Progenitor cell of endocrine pancreas (in vitro differentiated cells): ENCODE measurements at regions not wholly inside any gene's neighbourhood (a gene's known extent, or its start where the extent isn't known, plus 50 kb on each side); places are given as distances from the start of the nearest gene placed in this dataset.

ENCODE experiments used
- DNase-seq: peaks from one replicate; pipeline ENCODE4 v3.0.0; 2021; ENCODE audit warnings: low spot score; ENCODE audit not compliant: unreplicated experiment
- H3K27ac Mint-ChIP-seq: 2 replicates; pipeline ENCODE4 v1.8.0; 2021; ENCODE audit warnings: mild to moderate bottlenecking, moderate library complexity, mixed read lengths
- H3K27me3 Mint-ChIP-seq: 2 replicates; pipeline ENCODE4 v1.8.0; 2021; ENCODE audit warnings: mixed read lengths
- H3K36me3 Mint-ChIP-seq: 2 replicates; pipeline ENCODE4 v1.8.0; 2022; ENCODE audit warnings: mixed read lengths; ENCODE audit not compliant: insufficient read depth
- H3K4me1 Mint-ChIP-seq: 2 replicates; pipeline ENCODE4 v1.8.0; 2021; ENCODE audit warnings: low read depth, mixed read lengths
- H3K4me3 Mint-ChIP-seq: 2 replicates; pipeline ENCODE4 v1.8.0; 2021; ENCODE audit warnings: low read depth, mild to moderate bottlenecking, moderate library complexity, mixed read lengths
- H3K9me3 Mint-ChIP-seq: 2 replicates; pipeline ENCODE4 v1.8.0; 2021; ENCODE audit warnings: low read depth, mixed read lengths
- TF ChIP-seq, protein P1 (sequence below): fragments of 200-600 bp; sonication (generic); IDR thresholded peaks from one replicate; pipeline ENCODE4 v1.5.0; 2021; ENCODE audit warnings: antibody characterized with exemption, mild to moderate bottlenecking; ENCODE audit not compliant: unreplicated experiment

DNA sequence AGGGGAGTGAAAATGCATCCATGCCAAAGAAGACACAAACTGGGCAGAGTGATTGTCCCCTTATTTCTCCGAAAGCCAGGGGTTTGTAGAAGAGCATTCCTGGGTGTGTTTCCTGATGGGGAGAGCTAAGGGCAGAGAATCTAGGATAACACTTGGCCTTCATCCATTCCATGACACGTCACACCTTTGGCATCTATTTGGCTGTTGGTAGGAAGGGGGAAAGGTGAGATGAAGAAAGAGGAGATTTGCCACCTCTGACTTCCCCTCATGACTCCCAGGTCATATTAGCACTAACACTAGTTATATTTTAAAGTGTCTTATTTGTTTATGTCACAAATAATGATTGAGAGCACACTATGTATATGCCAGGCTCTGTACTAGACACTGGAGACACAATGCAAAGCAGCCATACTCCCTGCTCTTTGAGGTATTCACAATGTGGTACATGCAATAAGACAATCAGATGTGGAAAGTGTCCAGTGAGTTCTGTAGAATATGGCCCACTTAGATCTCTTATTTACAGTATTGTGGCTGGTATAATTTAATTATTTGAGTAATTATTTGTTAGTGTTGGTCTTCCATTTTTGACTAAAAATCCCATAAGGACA, 54.5 kb upstream of the GADD45A start:
- H3K27ac Mint-ChIP-seq = no peak overlapping the region
- H3K9me3 Mint-ChIP-seq = peaks cover 4% of the 10 kb centered on the region
- no peaks in the 10 kb centered on the region for H3K36me3 Mint-ChIP-seq
- H3K4me3 Mint-ChIP-seq = no peak overlapping the region
- DNase-seq = no peak
- TF ChIP-seq, protein P1, sequence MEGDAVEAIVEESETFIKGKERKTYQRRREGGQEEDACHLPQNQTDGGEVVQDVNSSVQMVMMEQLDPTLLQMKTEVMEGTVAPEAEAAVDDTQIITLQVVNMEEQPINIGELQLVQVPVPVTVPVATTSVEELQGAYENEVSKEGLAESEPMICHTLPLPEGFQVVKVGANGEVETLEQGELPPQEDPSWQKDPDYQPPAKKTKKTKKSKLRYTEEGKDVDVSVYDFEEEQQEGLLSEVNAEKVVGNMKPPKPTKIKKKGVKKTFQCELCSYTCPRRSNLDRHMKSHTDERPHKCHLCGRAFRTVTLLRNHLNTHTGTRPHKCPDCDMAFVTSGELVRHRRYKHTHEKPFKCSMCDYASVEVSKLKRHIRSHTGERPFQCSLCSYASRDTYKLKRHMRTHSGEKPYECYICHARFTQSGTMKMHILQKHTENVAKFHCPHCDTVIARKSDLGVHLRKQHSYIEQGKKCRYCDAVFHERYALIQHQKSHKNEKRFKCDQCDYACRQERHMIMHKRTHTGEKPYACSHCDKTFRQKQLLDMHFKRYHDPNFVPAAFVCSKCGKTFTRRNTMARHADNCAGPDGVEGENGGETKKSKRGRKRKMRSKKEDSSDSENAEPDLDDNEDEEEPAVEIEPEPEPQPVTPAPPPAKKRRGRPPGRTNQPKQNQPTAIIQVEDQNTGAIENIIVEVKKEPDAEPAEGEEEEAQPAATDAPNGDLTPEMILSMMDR = no peak
- H3K27me3 Mint-ChIP-seq = peaks cover 4% of the 10 kb centered on the region
- peaks cover 32% of the 10 kb centered on the region for H3K4me1 Mint-ChIP-seq

DNA sequence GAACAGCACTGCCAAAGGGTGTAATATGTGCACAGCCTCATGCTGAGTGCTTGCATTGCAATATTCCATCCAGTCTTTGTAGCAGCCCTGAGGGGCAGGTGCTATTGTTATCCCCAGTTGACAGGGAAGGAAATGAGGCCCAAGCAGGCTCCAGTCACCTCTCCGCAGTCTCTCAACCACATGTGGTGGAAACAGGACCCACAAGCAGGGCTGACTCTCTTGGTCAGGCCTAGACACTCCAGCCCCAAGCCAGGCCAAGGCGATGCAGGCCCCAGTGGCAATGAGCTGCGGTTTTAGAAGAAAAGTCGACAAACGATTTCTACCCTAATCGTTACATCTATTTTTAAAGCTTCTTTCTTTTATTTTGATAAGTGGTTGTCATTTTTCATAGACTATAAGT, 52.6 kb upstream of the GADD45A start:
- no peak for DNase-seq
- Mint-ChIP-seq H3K27me3 (no peaks in the 10 kb centered on the region), H3K4me3 (no peak overlapping the region), H3K4me1 (peaks cover 39% of the 10 kb centered on the region), H3K27ac (no peak overlapping the region), H3K9me3 (no peaks in the 10 kb centered on the region), H3K36me3 (no peaks in the 10 kb centered on the region)
- TF ChIP-seq, protein P1 = no peak

DNA sequence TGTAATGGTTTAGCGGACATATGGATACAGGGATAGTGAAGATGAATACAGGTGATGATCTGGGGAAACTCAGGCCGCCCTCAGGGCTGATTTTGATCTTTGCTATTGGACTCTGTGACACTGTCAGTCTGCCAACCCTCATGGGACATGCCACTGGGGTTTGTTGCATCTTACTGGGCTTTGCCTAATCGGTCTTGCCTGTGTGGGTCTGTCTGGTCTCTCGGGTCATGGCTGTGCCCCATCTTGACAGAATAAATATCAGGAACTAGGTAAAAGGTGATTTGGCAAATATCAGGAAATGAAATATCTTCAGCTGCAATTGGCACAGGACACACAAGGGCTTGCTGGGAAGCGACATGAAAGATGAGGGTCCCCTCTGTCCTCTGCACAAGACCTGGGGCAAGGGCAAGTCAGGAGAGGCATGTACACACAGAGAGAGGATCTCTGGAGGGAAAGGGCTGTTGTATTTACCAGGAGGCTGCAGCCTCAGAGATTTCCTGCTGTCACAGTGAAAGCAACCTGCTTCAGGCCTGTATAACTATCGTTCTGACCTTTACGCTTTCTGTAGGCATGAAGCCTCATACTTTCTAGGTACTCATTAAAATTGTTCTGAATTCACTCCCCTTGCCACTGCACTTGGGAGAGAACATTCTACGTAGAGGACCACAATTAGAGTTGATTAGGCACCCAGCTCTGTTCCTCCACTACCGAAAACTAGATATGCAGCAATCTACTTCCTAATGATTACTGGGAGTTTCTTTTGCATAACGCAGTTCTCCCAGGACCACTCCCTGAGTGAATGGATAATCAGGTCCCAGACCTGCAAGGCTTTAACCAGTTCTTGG, 52.0 kb upstream of the GADD45A start:
- peaks cover 39% of the 10 kb centered on the region for H3K4me1 Mint-ChIP-seq
- no peak overlapping the region for H3K4me3 Mint-ChIP-seq
- no peaks in the 10 kb centered on the region for H3K9me3 Mint-ChIP-seq
- TF ChIP-seq, protein P1 = no peak
- peak overlapping the region; percentile 29 for H3K27ac Mint-ChIP-seq
- no peak for DNase-seq
- no peaks in the 10 kb centered on the region for H3K36me3 Mint-ChIP-seq
- H3K27me3 Mint-ChIP-seq = no peaks in the 10 kb centered on the region

DNA sequence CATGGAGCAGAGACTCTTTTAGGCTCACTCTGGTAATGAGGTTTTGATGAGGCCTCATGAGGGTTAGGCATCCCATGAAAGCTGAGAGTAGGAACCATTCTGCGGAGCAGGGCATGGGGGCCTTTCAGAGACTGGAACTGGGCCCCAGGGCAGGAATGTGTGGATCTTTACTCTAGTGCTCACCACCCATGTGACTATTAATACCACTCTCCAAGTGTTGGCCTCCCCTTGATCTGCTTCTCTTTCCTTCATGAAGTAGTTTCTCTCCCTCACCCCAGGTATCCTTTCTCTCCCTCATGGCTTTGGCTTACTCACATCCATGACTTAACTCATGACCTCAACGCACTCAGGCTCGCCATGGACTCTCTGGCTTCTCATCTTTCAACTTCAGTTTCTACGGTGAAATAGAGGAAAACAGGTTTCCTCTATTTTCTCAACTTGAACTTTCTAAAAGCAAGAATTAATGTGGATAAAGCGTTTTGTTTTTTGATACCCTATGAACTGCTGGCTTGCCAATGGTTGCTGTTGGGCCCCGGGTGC, 50.5 kb upstream of the GADD45A start:
- TF ChIP-seq, protein P1 = no peak
- Mint-ChIP-seq H3K4me1 (peaks cover 39% of the 10 kb centered on the region), H3K36me3 (no peaks in the 10 kb centered on the region), H3K4me3 (no peak overlapping the region), H3K27ac (no peak overlapping the region), H3K27me3 (no peaks in the 10 kb centered on the region), H3K9me3 (no peaks in the 10 kb centered on the region)
- DNase-seq = no peak

DNA sequence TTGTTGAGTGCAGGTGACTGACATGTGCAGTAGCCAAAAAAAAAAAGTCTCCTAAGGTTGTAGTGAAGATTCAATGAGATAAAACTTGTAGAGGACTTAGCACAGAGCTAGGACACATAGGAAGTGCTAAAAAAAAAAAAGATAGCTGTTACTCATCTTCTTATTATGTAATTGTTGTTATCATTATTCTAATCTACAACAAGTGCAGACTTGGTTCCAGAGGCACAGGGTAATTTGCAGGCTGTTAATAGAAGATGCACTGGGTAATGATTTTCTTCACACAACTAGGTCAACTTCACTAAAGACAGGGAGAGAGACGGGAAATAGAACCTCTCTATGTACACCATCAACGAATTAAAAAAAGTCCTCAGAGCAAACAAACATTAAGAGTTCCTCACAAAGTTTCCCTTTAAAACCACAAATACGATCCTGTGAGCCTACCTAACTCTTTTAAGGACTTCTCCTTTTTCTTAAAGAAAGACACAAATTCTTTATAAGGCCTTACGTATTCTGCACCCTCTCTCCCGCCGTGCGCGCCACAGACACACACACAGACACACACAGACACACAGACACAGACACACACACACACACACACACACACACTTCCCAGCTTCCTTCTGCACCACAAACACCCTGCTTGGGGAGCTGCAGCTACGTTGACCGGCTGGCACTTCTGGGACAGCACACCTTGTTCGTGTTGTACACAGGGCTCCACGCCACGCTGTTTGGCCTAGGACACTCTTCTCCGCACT, 49.8 kb upstream of the GADD45A start:
- TF ChIP-seq, protein P1 = no peak
- Mint-ChIP-seq H3K27me3 (no peaks in the 10 kb centered on the region), H3K4me1 (peaks cover 39% of the 10 kb centered on the region), H3K9me3 (no peaks in the 10 kb centered on the region), H3K4me3 (no peak overlapping the region), H3K27ac (peak overlapping the region; percentile 66), H3K36me3 (no peaks in the 10 kb centered on the region)
- no peak for DNase-seq
